ENCODE measurements at regions not wholly inside any gene's neighbourhood (a gene's known extent, or its start where the extent isn't known, plus 50 kb on each side); places are given as distances from the start of the nearest gene placed in this dataset.

DNA sequence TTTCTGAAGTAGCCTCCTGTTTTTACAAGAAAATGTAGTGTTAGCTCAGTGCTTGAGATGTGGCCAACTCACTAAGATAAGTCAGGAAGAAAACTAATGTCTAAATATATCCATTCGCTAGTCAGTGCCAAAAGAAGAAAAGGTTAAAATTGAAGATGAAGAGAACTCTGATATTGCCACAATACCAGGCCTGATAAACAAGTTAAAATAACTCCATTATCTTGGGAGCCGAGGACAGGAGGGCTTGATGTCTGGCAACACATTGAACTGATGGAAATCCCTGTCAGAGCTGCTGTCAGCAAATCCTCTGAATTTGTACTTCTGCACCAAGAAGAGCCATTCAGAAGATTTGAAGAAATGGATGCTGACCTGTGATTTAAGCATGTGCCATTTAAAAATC lies 103.4 kb downstream of the LRRC70 start:
- TF ChIP-seq, protein P1, sequence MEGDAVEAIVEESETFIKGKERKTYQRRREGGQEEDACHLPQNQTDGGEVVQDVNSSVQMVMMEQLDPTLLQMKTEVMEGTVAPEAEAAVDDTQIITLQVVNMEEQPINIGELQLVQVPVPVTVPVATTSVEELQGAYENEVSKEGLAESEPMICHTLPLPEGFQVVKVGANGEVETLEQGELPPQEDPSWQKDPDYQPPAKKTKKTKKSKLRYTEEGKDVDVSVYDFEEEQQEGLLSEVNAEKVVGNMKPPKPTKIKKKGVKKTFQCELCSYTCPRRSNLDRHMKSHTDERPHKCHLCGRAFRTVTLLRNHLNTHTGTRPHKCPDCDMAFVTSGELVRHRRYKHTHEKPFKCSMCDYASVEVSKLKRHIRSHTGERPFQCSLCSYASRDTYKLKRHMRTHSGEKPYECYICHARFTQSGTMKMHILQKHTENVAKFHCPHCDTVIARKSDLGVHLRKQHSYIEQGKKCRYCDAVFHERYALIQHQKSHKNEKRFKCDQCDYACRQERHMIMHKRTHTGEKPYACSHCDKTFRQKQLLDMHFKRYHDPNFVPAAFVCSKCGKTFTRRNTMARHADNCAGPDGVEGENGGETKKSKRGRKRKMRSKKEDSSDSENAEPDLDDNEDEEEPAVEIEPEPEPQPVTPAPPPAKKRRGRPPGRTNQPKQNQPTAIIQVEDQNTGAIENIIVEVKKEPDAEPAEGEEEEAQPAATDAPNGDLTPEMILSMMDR (IDR thresholded peaks at IDR 0.05; ENCODE audit: low read depth, low read length) = no peak
- TF ChIP-seq, protein P2, sequence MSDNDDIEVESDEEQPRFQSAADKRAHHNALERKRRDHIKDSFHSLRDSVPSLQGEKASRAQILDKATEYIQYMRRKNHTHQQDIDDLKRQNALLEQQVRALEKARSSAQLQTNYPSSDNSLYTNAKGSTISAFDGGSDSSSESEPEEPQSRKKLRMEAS (IDR thresholded peaks at IDR 0.05; ENCODE audit: low read depth, low read length) = no peak
- TF ChIP-seq POLR2A (IDR thresholded peaks at IDR 0.05; ENCODE audit: extremely low read depth, insufficient read length) (no peak), MYC (IDR thresholded peaks at IDR 0.05; ENCODE audit: low read depth, low read length) (no peak)
